Panc1 (cell line): ENCODE measurements at regions not wholly inside any gene's neighbourhood (a gene's known extent, or its start where the extent isn't known, plus 50 kb on each side); places are given as distances from the start of the nearest gene placed in this dataset.

ENCODE experiments used
- ATAC-seq: fragments of 200-7000 bp; cut with Tn5 transposase; 2 replicates; pipeline ENCODE4 v1.9.1; 2020; ENCODE audit warnings: mild to moderate bottlenecking, moderate library complexity
- BruUV-seq: library from RNA; stranded (reverse); fragments of 400-500 nt; replicated peaks from 2 replicates; lab custom pipeline; 2021; lab: Mats Ljungman, UMichigan
- CTCF ChIA-PET: fragments of 300-600 bp; sonication (Branson Sonifier 250); formaldehyde crosslinking; loops from one replicate; lab custom pipeline; 2022; ENCODE audit warnings: antibody characterized with exemption; lab: Charles Lee
- POLR2A ChIA-PET: fragments of 300-600 bp; sonication (Branson Sonifier 250); formaldehyde crosslinking; loops from one replicate; lab custom pipeline; 2022; ENCODE audit warnings: antibody characterized with exemption; lab: Charles Lee
- DNase-seq: peaks from one replicate; pipeline ENCODE4 v3.0.0-alpha.2; 2010; ENCODE audit warnings: low read depth, low spot score
- H3K27ac ChIP-seq: 2 replicates; pipeline ENCODE4 v1.5.1; 2011; ENCODE audit warnings: mild to moderate bottlenecking, low read length, inconsistent platforms
- H3K27me3 ChIP-seq: fragments of 200-500 bp; sonication (Bioruptor generic); 2 replicates; pipeline ENCODE4 v1.6.0; 2014; ENCODE audit warnings: low read length, inconsistent platforms; ENCODE audit not compliant: control insufficient read depth, insufficient read depth
- H3K36me3 ChIP-seq: fragments of 200-500 bp; sonication (Bioruptor generic); 2 replicates; pipeline ENCODE4 v1.5.1; 2014; ENCODE audit warnings: inconsistent platforms, mild to moderate bottlenecking, low read length, moderate library complexity; ENCODE audit not compliant: control insufficient read depth, insufficient read depth
- H3K4me1 ChIP-seq: 2 replicates; pipeline ENCODE4 v1.5.1; 2011; ENCODE audit warnings: inconsistent platforms, mild to moderate bottlenecking, low read length, moderate library complexity; ENCODE audit not compliant: control insufficient read depth, insufficient read depth
- H3K4me3 ChIP-seq, 2 experiments: 2 replicates each; pipeline ENCODE4 v1.5.1; 2011 to 2012; ENCODE audit warnings: low read depth in 2 of 2, low read length in 2 of 2, mild to moderate bottlenecking in 2 of 2, inconsistent platforms in 1 of 2, moderate library complexity in 1 of 2
- H3K9me3 ChIP-seq: fragments of 200-500 bp; sonication (Bioruptor generic); 2 replicates; pipeline ENCODE4 v1.5.1; 2014; ENCODE audit warnings: low read depth, mild to moderate bottlenecking, inconsistent platforms, low read length, moderate library complexity; ENCODE audit not compliant: control insufficient read depth, insufficient read depth
- CTCF ChIP-seq: fragments of 450-650 bp; IDR thresholded peaks from 2 replicates; pipeline ENCODE4 v1.5.1; 2017; ENCODE audit warnings: mild to moderate bottlenecking
- POLR2AphosphoS5 ChIP-seq: IDR thresholded peaks from 2 replicates; pipeline ENCODE4 v1.6.1; 2012; ENCODE audit warnings: mild to moderate bottlenecking, low read depth, low read length, moderate library complexity
- REST ChIP-seq, 2 experiments: IDR thresholded peaks; 2 replicates each; pipeline ENCODE4 v1.6.1; 2011 to 2012; ENCODE audit warnings: low read depth in 2 of 2, control low read depth in 1 of 2, low read length in 1 of 2, mild to moderate bottlenecking in 1 of 2, moderate library complexity in 1 of 2; ENCODE audit not compliant: insufficient read depth in 1 of 2
- SIN3A ChIP-seq: IDR thresholded peaks from 2 replicates; pipeline ENCODE4 v1.6.1; 2012; ENCODE audit warnings: low read depth, mild to moderate bottlenecking, low read length, moderate library complexity, borderline replicate concordance; ENCODE audit not compliant: insufficient read depth
- TCF7L2 ChIP-seq: IDR thresholded peaks from 2 replicates; pipeline ENCODE4 v1.6.1; 2011; ENCODE audit warnings: mild to moderate bottlenecking, low read depth, low read length, inconsistent platforms
- in situ Hi-C: cut with HindIII; loops from 2 replicates; pipeline ENCODE4 v1.10.0; 2016; ENCODE audit warnings: low sequenced_read_pairs, low pct_unique_long_range_greater_than_20kb
- intact Hi-C: fragments of 100-400 bp; cut with micrococcal nuclease; formaldehyde crosslinking; loops from one replicate; pipeline ENCODE4 v1.10.0; 2022; ENCODE audit not compliant: unreplicated experiment

GRCh38 chr2:53485021-53485728 lies 282.4 kb upstream of the CHAC2 start:
- TF ChIP-seq SIN3A (no peak), TCF7L2 (no peak), CTCF (no peak), POLR2AphosphoS5 (no peak), REST (IDR thresholded peaks at IDR 0.05; ENCODE audit: insufficient read depth in 1 of 2, low read depth in 2 of 2, low read length in 1 of 2) (no peak)
- ChIA-PET POLR2A (no interaction called here), CTCF (no interaction called here)
- BruUV-seq = no TSS peak
- in situ Hi-C loops = no loop called here
- Histone ChIP-seq H3K27ac (no peak overlapping the region), H3K4me3 (no peak overlapping the region), H3K4me1 (no peaks in the 10 kb centered on the region), H3K9me3 (no peaks in the 10 kb centered on the region), H3K36me3 (no peaks in the 10 kb centered on the region), H3K27me3 (no peaks in the 10 kb centered on the region)
- no peak for DNase-seq
- ATAC-seq = no peak
- intact Hi-C loops = no loop called here

- ChIA-PET CTCF (no interaction called here), POLR2A (no interaction called here)
- intact Hi-C loops (no loop called here), in situ Hi-C loops (no loop called here)
- Histone ChIP-seq H3K4me3 (no peak overlapping the region), H3K27me3 (no peaks in the 10 kb centered on the region), H3K27ac (no peak overlapping the region), H3K4me1 (no peaks in the 10 kb centered on the region), H3K9me3 (no peaks in the 10 kb centered on the region), H3K36me3 (no peaks in the 10 kb centered on the region)
- BruUV-seq = no TSS peak
- TF ChIP-seq REST (IDR thresholded peaks at IDR 0.05; ENCODE audit: insufficient read depth in 1 of 2, low read depth in 2 of 2, low read length in 1 of 2) = no peak
- no peak for TF ChIP-seq SIN3A
- no peak for TF ChIP-seq CTCF
- TF ChIP-seq TCF7L2 = no peak
- TF ChIP-seq POLR2AphosphoS5 = no peak
- ATAC-seq = no peak
- no peak for DNase-seq
Observed at GRCh38 chr2:53484531-53484930, 283.1 kb upstream of the CHAC2 start.
